ENCODE measurements at regions not wholly inside any gene's neighbourhood (a gene's known extent, or its start where the extent isn't known, plus 50 kb on each side); places are given as distances from the start of the nearest gene placed in this dataset. TPM values are rescaled to one million over a fixed set of nuclear protein-coding genes. Genes with fewer than 3 reads are reported as not detected.

DNA sequence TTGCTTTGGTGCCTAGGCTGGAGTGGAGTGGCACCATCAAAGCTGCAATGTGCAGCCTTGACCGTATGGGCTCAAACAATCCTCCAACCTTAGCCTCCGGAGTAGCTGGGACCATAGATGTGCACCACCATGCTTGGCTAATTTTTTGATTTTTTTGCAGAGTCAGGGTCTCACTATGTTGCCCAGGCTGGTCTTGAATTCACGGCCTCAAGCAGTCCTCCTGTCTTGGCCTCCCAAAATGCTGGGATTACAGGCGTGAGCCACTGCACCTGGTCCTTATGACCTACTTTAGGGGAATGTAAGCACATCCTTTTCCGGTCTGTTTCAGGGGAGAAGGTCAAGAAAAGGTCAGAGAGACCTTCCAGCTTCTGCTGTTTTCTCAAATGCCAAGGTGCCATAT is 53.4 kb upstream of the SPRED2 start:
- no peak overlapping the region for H3K27ac ChIP-seq
- H3K4me3 ChIP-seq = no peak overlapping the region
- H3K27me3 ChIP-seq = no peaks in the 10 kb centered on the region
- no peaks in the 10 kb centered on the region for H3K9me3 ChIP-seq (ENCODE audit: low read depth)
- no peak for DNase-seq (ENCODE audit: low spot score)
- H2AFZ ChIP-seq = no peak overlapping the region
- H4K20me1 ChIP-seq (ENCODE audit: insufficient read depth, poor library complexity, severe bottlenecking) = no peaks in the 10 kb centered on the region
- no peaks in the 10 kb centered on the region for H3K9me2 ChIP-seq (replicated peaks; ENCODE audit: insufficient read depth)
- H3K4me1 ChIP-seq (ENCODE audit: insufficient read depth) = no peaks in the 10 kb centered on the region
- TF ChIP-seq EZH2 (IDR thresholded peaks at IDR 0.05; ENCODE audit: borderline replicate concordance) (no peak), CTCF (IDR thresholded peaks at IDR 0.05; ENCODE audit: poor library complexity) (no peak), EZH2phosphoT487 (IDR thresholded peaks at IDR 0.05; ENCODE audit: low read depth, severe bottlenecking, unreplicated experiment) (no peak)
- H3K4me2 ChIP-seq = no peak overlapping the region
- H3K36me3 ChIP-seq (replicated peaks; ENCODE audit: insufficient read depth, low read depth) = no peaks in the 10 kb centered on the region
- H3K79me2 ChIP-seq = no peaks in the 10 kb centered on the region
- WGBS (ENCODE audit: low lambda C conversion rate, missing lambda C conversion rate) = 92% methylated on average over 5 of the region's 5 CpGs

DNA sequence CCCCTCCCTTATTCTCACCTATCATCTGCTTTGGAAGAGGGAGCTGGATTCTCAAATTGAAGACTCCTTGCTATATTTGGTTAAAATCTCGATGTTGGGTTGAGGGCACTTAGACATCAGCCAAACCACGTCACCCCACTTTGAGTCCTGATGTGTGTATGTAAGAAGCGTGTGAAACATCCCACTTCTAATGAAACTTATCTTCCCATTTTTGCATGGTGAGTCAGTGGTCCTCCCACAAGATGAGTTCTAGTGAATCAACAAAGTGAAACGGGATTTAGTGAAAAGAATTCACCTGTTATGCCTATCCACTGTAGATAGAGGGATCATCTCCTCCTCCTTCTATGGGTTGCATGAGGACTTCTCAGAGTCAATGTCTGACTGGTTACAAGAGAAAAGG is 51.4 kb upstream of the SPRED2 start:
- Histone ChIP-seq H3K79me2 (no peaks in the 10 kb centered on the region), H3K27me3 (no peaks in the 10 kb centered on the region), H4K20me1 (ENCODE audit: insufficient read depth, poor library complexity, severe bottlenecking) (no peaks in the 10 kb centered on the region), H2AFZ (no peak overlapping the region), H3K9me2 (replicated peaks; ENCODE audit: insufficient read depth) (no peaks in the 10 kb centered on the region), H3K9me3 (ENCODE audit: low read depth) (no peaks in the 10 kb centered on the region), H3K4me1 (ENCODE audit: insufficient read depth) (no peaks in the 10 kb centered on the region), H3K4me3 (no peak overlapping the region), H3K4me2 (no peak overlapping the region), H3K36me3 (replicated peaks; ENCODE audit: insufficient read depth, low read depth) (no peaks in the 10 kb centered on the region), H3K27ac (no peak overlapping the region)
- 79% methylated on average over 4 of the region's 4 CpGs for WGBS (ENCODE audit: low lambda C conversion rate, missing lambda C conversion rate)
- TF ChIP-seq CTCF (IDR thresholded peaks at IDR 0.05; ENCODE audit: poor library complexity) (no peak), EZH2 (IDR thresholded peaks at IDR 0.05; ENCODE audit: borderline replicate concordance) (no peak), EZH2phosphoT487 (IDR thresholded peaks at IDR 0.05; ENCODE audit: low read depth, severe bottlenecking, unreplicated experiment) (no peak)
- no peak for DNase-seq (ENCODE audit: low spot score)

- no peak overlapping the region for H2AFZ ChIP-seq
- no peak for DNase-seq (ENCODE audit: low spot score)
- TF ChIP-seq EZH2phosphoT487 (IDR thresholded peaks at IDR 0.05; ENCODE audit: low read depth, severe bottlenecking, unreplicated experiment) (no peak), EZH2 (IDR thresholded peaks at IDR 0.05; ENCODE audit: borderline replicate concordance) (no peak), CTCF (IDR thresholded peaks at IDR 0.05; ENCODE audit: poor library complexity) (no peak)
- no peaks in the 10 kb centered on the region for H3K9me3 ChIP-seq (ENCODE audit: low read depth)
- H3K27me3 ChIP-seq = no peaks in the 10 kb centered on the region
- no peaks in the 10 kb centered on the region for H3K79me2 ChIP-seq
- H3K36me3 ChIP-seq (replicated peaks; ENCODE audit: insufficient read depth, low read depth) = no peaks in the 10 kb centered on the region
- no peak overlapping the region for H3K27ac ChIP-seq
- H3K4me2 ChIP-seq = no peak overlapping the region
- no peaks in the 10 kb centered on the region for H3K4me1 ChIP-seq (ENCODE audit: insufficient read depth)
- no peak overlapping the region for H3K4me3 ChIP-seq
- no peaks in the 10 kb centered on the region for H4K20me1 ChIP-seq (ENCODE audit: insufficient read depth, poor library complexity, severe bottlenecking)
- WGBS (ENCODE audit: low lambda C conversion rate, missing lambda C conversion rate) = 72% methylated on average over 3 of the region's 3 CpGs
- H3K9me2 ChIP-seq (replicated peaks; ENCODE audit: insufficient read depth) = no peaks in the 10 kb centered on the region
These were observed 50.6 kb upstream of the SPRED2 start for GRCh38 chr2:65482971-65483370.

Small RNA genes in the stretch of these regions (microRNA-seq; reads per million reads assigned to microRNA genes)
- gene MIR4778 = not detected

Small RNA genes in the stretch of these regions (small RNA-seq; reads per million reads assigned to genes)
- not detected for gene MIR4778
- gene RN7SL635P = not detected
- not detected for gene VTRNA2-2P
